Fibroblast of mammary gland (primary cell): ENCODE measurements at regions not wholly inside any gene's neighbourhood (a gene's known extent, or its start where the extent isn't known, plus 50 kb on each side); places are given as distances from the start of the nearest gene placed in this dataset.
"Not testable (repeated sequence)": the region's sequence is repeated elsewhere in the genome, so short reads cannot be mapped to it uniquely, and the experiment has no call there.

Experiments
- DNase-seq: peaks from one replicate; pipeline ENCODE4 v3.0.0-alpha.2; 2010; ENCODE audit warnings: low read depth
- H3K4me3 ChIP-seq: 2 replicates; pipeline ENCODE4 v1.5.1; 2011; ENCODE audit warnings: low read depth, mild to moderate bottlenecking, low read length, moderate library complexity; ENCODE audit not compliant: control insufficient read depth
- CTCF ChIP-seq: conservative IDR thresholded peaks from 2 replicates; pipeline ENCODE4 v1.5.1; 2011; ENCODE audit warnings: low read depth, low read length, inconsistent platforms; ENCODE audit not compliant: control insufficient read depth, insufficient read depth

GRCh38 chr5:96114736-96115135, 153.1 kb upstream of the ELL2 start:
- DNase-seq: peak; percentile 80
- TF ChIP-seq CTCF: no peak
- H3K4me3 ChIP-seq: no peak overlapping the region

GRCh38 chr5:96113170-96113939, 151.7 kb upstream of the ELL2 start:
- H3K4me3 ChIP-seq: no peak overlapping the region
- TF ChIP-seq CTCF: no peak
- peak; percentile 33 for DNase-seq

GRCh38 chr5:96112703-96113102, 151.1 kb upstream of the ELL2 start:
- no peak for DNase-seq
- no peak overlapping the region for H3K4me3 ChIP-seq
- TF ChIP-seq CTCF: no peak

GRCh38 chr5:96112123-96112670, 150.5 kb upstream of the ELL2 start:
- no peak overlapping the region for H3K4me3 ChIP-seq
- TF ChIP-seq CTCF: peak; percentile 25
- DNase-seq: no peak

GRCh38 chr5:96111080-96111756, 149.6 kb upstream of the ELL2 start:
- no peak overlapping the region for H3K4me3 ChIP-seq
- DNase-seq: no peak
- no peak for TF ChIP-seq CTCF

- no peak for DNase-seq
- no peak overlapping the region for H3K4me3 ChIP-seq
- TF ChIP-seq CTCF: no peak
These were observed 148.6 kb upstream of the ELL2 start for GRCh38 chr5:96110300-96110699.

GRCh38 chr5:96108629-96109028, 147.0 kb upstream of the ELL2 start:
- DNase-seq, H3K4me3 ChIP-seq: not testable (repeated sequence)

GRCh38 chr5:96103829-96104228, 142.2 kb upstream of the ELL2 start:
- not testable (repeated sequence) for DNase-seq, H3K4me3 ChIP-seq
